ENCODE measurements at regions not wholly inside any gene's neighbourhood (a gene's known extent, or its start where the extent isn't known, plus 50 kb on each side); places are given as distances from the start of the nearest gene placed in this dataset.
A peak's percentile ranks its signal among the peaks of the same experiment; 100 is the strongest.

DNA sequence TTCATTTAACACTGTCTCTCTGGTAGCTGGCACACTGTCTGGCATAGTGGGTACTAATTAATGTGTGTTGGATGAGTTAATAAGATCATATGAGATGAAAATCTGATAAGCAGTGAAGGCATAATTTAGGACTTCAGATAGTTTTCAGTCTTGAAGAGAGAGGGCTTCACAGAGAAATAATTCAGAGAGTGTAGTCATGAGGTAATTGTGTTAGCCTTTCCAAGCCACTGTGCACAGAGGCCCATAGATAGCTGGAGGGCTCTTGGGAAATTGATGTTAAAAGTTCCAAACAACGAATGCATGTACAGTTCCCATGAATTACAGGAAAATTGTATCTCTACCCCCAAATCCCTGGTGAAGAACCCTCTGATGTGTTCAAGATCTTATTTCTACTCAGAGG is 133.8 kb upstream of the HMGA2 start:
- Histone ChIP-seq H3K4me1 (peaks cover 0 to under 1% (median 0%) of the 10 kb centered on the region in 4 donors), H3K4me3 (no peak overlapping the region), H3K27ac (no peak overlapping the region), H3K27me3 (no peaks in the 10 kb centered on the region), H3K36me3 (no peaks in the 10 kb centered on the region), H3K9me3 (no peaks in the 10 kb centered on the region)
- TF ChIP-seq CTCF (IDR thresholded peaks at IDR 0.05) (no peak), POLR2A (IDR thresholded peaks at IDR 0.05) (no peak)
- intact Hi-C loops (cut with DNase I), result no loop called here
- WGBS (ENCODE audit: insufficient coverage, low coverage, low lambda C conversion rate, missing lambda C conversion rate), result 29% methylated on average over 1 of the region's 1 CpG
- DNase-seq (no peak), ATAC-seq (no peak)

GRCh38 chr12:65694130-65694529 is 130.2 kb upstream of the HMGA2 start:
- 21% methylated on average over 3 of the region's 3 CpGs for WGBS (ENCODE audit: insufficient coverage, low coverage, low lambda C conversion rate, missing lambda C conversion rate)
- TF ChIP-seq POLR2A (IDR thresholded peaks at IDR 0.05) (no peak), CTCF (IDR thresholded peaks at IDR 0.05) (no peak)
- no peaks in the 10 kb centered on the region for H3K36me3 ChIP-seq
- no peak overlapping the region for H3K4me3 ChIP-seq
- DNase-seq (no peak), ATAC-seq (no peak)
- intact Hi-C loops (cut with DNase I), result no loop called here
- no peaks in the 10 kb centered on the region for H3K9me3 ChIP-seq
- peaks cover 0 to 9% (median 0%) of the 10 kb centered on the region in 4 donors for H3K4me1 ChIP-seq
- H3K27ac ChIP-seq, result no peak overlapping the region
- no peaks in the 10 kb centered on the region for H3K27me3 ChIP-seq

DNA sequence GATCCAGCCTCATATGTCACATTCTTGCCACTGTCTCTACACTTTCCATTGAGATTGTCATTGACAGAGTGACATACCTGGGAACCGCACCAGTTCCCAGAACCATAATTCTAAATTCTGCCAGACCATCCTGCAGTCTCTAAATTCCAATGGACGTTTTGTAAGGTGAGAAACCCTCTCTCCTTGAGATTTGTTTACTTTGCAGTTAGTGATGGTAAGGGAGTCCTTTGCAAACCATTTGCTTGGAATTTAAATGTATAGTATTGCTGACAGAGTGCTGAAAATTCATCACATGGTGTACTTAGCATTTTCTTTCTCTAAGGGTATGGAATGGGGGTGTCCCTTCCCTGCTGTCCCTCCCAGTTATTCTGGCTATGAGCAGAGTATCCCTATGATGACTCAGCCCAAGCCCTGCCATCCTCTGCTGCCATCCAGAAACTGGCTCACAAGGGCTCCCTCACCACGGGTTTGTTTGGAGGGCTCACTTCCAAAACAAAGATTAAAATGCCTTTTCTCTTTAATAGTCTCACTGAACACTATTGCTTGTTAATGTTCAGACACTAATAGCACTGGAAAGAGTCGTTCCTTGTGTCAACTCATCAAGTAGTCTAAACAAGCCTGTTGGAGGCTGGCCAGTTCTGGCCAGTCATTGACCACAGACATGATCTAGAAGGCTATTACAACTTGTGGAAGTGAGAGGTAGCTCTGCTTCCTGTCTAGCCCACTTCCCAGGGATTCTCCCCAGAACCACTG is 129.0 kb upstream of the HMGA2 start:
- TF ChIP-seq CTCF (IDR thresholded peaks at IDR 0.05) (no peak), POLR2A (IDR thresholded peaks at IDR 0.05) (no peak)
- WGBS (ENCODE audit: insufficient coverage, low coverage, low lambda C conversion rate, missing lambda C conversion rate), result 26% methylated on average over 4 of the region's 4 CpGs
- Histone ChIP-seq H3K27ac (no peak overlapping the region), H3K4me1 (peaks cover 0 to 9% (median 0%) of the 10 kb centered on the region in 4 donors), H3K27me3 (no peaks in the 10 kb centered on the region), H3K36me3 (no peaks in the 10 kb centered on the region), H3K9me3 (no peaks in the 10 kb centered on the region), H3K4me3 (no peak overlapping the region)
- peak; percentile 76 to 97 (median 88) for ATAC-seq
- peak; percentile 64 to 86 (median 76) for DNase-seq
- intact Hi-C loops (cut with DNase I), result no loop called here

DNA sequence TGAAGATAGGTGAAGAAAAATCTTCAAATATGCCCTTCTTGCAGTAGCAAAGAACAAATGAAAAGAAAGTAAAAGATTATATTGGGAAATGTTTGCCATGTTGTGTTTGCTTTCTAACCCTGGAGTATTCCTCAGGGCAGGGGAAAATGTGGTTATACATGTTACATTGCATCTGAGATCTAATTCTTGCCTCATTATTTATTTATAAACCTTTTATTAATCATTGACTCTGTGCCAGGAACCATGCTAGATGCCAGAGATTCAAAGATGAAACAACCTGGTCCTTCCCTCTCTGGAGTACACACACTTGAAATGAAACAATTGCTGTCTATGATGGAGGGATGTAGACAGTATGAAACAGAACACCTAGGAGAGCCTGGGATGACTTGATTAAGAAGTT is 128.1 kb upstream of the HMGA2 start:
- Histone ChIP-seq H3K4me3 (no peak overlapping the region), H3K27ac (no peak overlapping the region), H3K4me1 (peaks cover 0 to 9% (median 0%) of the 10 kb centered on the region in 4 donors), H3K27me3 (no peaks in the 10 kb centered on the region), H3K36me3 (no peaks in the 10 kb centered on the region), H3K9me3 (no peaks in the 10 kb centered on the region)
- DNase-seq (no peak), ATAC-seq (no peak)
- intact Hi-C loops (cut with DNase I), result no loop called here
- TF ChIP-seq CTCF (IDR thresholded peaks at IDR 0.05) (no peak), POLR2A (IDR thresholded peaks at IDR 0.05) (no peak)
